Left cardiac atrium (tissue), 4 donors: ENCODE measurements at regions not wholly inside any gene's neighbourhood (a gene's known extent, or its start where the extent isn't known, plus 50 kb on each side); places are given as distances from the start of the nearest gene placed in this dataset.
A peak's percentile ranks its signal among the peaks of the same experiment; 100 is the strongest.
"Not testable (repeated sequence)": the region's sequence is repeated elsewhere in the genome, so short reads cannot be mapped to it uniquely, and the experiment has no call there.

Experiments used
- ATAC-seq, 2 donors: fragments of 200-7000 bp; cut with Tn5 transposase; one replicate each; pipeline ENCODE4 v1.9.1; 2020; ENCODE audit warnings: mild to moderate bottlenecking in 2 of 2, moderate library complexity in 2 of 2
- DNase-seq: peaks from one replicate; pipeline ENCODE4 v3.0.0-alpha.2; 2020
- intact Hi-C, 2 donors: fragments of 100-400 bp; cut with DNase I; formaldehyde crosslinking; loops; one replicate each; pipeline versions ENCODE4 v1.14.1 to v1.15.1; 2022 to 2023
- donor health status: DM: no; HTN: yes; CAD: no.
- donor health status: DM: no; HTN: yes; CAD: no; lungs with severe emphysema.
- donor health status: DM: yes; HTN: yes; CAD: no.
- donor health status: Dilated cardiomyopathy.

DNA sequence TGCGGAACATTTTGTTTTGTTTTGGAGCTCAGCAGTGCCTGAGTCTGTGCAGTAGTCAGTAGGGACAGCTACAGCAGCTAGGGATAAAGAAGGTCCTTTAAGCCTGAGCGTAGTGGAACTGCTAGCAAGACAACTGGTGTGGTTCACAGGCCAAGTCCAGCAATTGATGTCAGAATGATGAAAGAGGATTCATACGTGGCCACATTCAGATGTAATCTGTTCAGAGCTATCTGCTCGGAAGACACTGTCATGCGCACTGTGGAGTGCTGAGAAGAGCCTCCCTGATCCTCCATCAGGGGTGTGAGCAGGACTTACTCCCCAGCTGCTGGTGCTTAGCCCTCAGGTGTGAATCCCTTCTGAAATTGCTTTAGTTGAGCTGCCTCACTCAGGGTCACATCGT, 79.6 kb upstream of the ANKRD1 start:
- intact Hi-C loops: loop anchor here in 1 of 2 donors (10.0 kb wide), 1 partner anchor 254 kb away; no protein-coding TSS in a partner anchor
- ATAC-seq (peak in 1 of 2 donors; percentile 19), DNase-seq (no peak)

DNA sequence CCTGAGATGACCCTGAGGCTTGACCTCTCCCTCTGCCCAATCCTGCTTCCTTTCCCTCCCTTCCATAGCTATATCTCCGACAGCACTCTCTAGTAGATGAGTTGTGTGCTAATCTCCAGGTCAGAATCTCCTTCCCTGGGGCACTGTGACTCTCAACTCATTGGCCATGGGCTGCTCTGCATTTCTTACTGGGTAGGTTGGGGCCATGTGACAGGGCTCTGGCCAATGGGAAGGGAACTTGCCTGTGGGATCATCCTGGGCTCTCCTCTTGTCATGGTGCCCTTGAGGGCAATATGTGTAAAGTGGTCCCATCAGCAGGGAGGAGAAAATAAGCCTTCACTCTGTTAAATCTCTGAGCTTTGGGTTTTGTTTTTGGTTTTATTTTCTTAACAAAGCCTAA, 80.1 kb upstream of the ANKRD1 start:
- intact Hi-C loops: loop anchor here in 1 of 2 donors (10.0 kb wide), 1 partner anchor 254 kb away; no protein-coding TSS in a partner anchor
- DNase-seq: no peak
- ATAC-seq: peak in 1 of 2 donors; percentile 32

GRCh38 chr10:91002656-91003055, 81.8 kb upstream of the ANKRD1 start:
- DNase-seq: no peak
- intact Hi-C loops: loop anchor here in 1 of 2 donors (10.0 kb wide), 1 partner anchor 252 kb away; no protein-coding TSS in a partner anchor
- no peak for ATAC-seq

- not testable (repeated sequence) for ATAC-seq, DNase-seq
- intact Hi-C loops: loop anchor here in 1 of 2 donors (10.0 kb wide), 1 partner anchor 251 kb away; no protein-coding TSS in a partner anchor
Measured at GRCh38 chr10:91003379-91003778, 82.5 kb upstream of the ANKRD1 start.

- intact Hi-C loops: loop anchor here in 1 of 2 donors (10.0 kb wide), 1 partner anchor 250 kb away; no protein-coding TSS in a partner anchor
- ATAC-seq, DNase-seq: not testable (repeated sequence)
Measured at GRCh38 chr10:91005276-91005675, 84.4 kb upstream of the ANKRD1 start.

- DNase-seq: peak; percentile 44
- ATAC-seq: peak; percentile 75 to 80
- intact Hi-C loops: loop anchor here (2.0 to 10.0 kb wide), 2 partner anchors 245 to 249 kb away; no protein-coding TSS in a partner anchor
Measured at GRCh38 chr10:91006001-91006751, 85.3 kb upstream of the ANKRD1 start.

DNA sequence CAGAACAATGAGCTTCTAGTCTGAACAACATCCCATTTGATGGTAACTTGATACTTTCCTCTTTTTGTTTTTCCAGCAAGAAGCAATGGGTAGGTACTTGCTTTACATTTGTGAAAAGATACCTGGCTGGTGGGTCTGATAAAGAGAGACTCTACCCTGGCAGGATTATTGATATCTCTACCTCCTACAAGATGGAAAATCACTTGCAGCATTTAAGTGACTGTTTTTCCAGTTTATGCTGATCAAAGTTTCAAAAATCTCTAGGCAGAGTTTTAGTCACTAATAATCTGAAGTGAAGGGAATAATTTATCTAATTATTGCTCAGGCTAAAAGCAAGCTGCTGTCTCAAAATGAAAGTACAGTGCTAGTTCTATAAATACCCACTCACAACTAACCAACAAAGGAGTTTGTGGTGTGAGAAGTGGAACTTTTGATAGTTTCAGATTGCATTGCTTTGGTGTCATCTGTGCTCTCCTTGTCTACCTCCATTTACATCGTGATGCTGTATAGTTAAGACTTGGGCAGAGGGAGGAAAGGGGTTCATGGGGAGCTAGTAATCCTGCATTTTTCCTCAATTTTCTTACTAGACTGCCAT, 86.0 kb upstream of the ANKRD1 start:
- ATAC-seq (no peak), DNase-seq (no peak)
- intact Hi-C loops: loop anchor here (2.0 to 10.0 kb wide), 2 partner anchors 244 to 248 kb away; no protein-coding TSS in a partner anchor

GRCh38 chr10:91007655-91008054, 86.8 kb upstream of the ANKRD1 start:
- DNase-seq (no peak), ATAC-seq (no peak)
- intact Hi-C loops: loop anchor here (2.0 to 10.0 kb wide), 2 partner anchors 243 to 247 kb away; no protein-coding TSS in a partner anchor

DNA sequence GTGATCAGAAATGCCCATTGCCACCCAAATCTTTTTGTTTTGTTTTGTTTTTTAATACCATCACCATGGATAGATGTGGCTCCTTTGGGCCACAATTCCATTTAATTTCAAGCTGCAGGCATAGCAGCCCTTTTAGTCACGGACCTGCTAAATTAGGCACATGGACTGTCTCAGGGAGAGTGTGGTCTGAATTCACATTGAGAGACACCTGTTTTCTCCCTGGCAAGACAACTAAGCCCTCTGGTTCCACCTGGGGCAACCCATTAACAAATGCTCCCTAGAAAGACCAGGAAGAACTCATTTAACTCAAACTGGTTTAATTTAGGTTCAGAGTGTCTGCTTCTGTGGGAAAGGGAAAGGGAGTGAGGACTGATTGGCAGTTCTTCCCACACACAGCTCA, 88.2 kb upstream of the ANKRD1 start:
- DNase-seq: no peak
- no peak for ATAC-seq
- intact Hi-C loops: loop anchor here in 1 of 2 donors (10.0 kb wide), 1 partner anchor 246 kb away; no protein-coding TSS in a partner anchor

DNA sequence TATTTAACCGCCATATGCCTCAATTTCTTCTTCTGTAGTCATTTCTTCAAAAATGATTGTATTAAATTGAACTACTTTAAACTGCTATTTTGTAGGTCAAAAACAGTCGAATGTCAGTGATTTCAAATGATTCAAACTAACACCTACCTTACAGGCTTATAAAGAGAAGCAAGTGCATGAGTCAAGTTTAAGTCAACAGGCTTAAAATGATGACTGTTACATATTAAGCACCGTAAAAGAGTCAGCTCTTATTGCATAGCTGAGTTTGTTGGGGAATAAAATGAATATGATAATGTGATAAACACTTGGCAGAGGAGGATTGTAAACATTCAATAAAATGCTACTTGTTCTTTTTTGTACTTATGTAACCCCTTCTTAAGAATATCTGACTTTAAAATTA, 90.1 kb upstream of the ANKRD1 start:
- ATAC-seq (no peak), DNase-seq (no peak)
- intact Hi-C loops: no loop called here

DNA sequence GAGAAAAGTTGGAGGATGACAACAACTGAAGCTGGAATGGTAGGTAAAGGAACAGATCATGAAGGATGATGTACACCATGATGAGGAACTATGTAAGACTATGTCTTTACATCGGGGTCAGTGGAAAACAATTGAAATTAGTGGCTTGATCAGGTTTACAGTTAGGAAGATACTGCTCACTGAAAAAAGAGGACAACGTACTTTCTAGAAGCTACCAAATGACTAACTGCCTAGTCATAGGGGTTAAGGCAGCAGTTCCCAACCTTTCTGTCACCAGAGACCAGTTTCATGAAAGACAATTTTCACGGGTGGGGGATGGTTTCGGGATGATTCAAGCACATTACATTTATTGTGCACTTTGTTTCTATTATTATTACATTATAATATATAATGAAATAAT, 91.6 kb upstream of the ANKRD1 start:
- DNase-seq: no peak
- no peak for ATAC-seq
- intact Hi-C loops: no loop called here

- no peak for DNase-seq
- intact Hi-C loops: no loop called here
- ATAC-seq: no peak
Measured at GRCh38 chr10:91013985-91014384, 93.1 kb upstream of the ANKRD1 start.

GRCh38 chr10:91017198-91017597, 96.3 kb upstream of the ANKRD1 start:
- intact Hi-C loops: no loop called here
- DNase-seq (no peak), ATAC-seq (no peak)

- DNase-seq (no peak), ATAC-seq (no peak)
- intact Hi-C loops: no loop called here
Measured at GRCh38 chr10:91021901-91022300, 101.0 kb upstream of the ANKRD1 start.

DNA sequence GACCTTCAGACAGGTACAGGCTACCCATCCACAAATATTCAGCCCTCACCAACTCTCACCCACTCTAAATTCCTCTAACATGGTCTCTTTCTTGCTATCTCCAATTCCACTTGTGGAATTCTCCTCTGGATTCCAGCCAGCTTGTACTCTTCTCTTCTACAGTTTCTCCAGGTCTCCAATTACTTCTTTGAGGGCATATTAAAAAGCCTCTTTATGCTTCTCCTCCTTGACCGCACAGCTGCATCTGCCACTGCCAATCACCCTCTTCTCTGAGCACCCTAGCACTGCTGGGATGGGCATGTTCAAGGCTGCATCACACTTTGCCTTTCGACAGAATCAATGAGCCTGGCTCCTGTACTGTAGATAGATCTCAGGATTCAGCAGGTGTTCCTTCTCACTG, 101.5 kb upstream of the ANKRD1 start:
- intact Hi-C loops: no loop called here
- ATAC-seq (peak in 1 of 2 donors; percentile 15), DNase-seq (no peak)

GRCh38 chr10:91022924-91023699, 102.2 kb upstream of the ANKRD1 start:
- ATAC-seq: peak; percentile 76 to 83
- intact Hi-C loops: no loop called here
- DNase-seq: no peak

DNA sequence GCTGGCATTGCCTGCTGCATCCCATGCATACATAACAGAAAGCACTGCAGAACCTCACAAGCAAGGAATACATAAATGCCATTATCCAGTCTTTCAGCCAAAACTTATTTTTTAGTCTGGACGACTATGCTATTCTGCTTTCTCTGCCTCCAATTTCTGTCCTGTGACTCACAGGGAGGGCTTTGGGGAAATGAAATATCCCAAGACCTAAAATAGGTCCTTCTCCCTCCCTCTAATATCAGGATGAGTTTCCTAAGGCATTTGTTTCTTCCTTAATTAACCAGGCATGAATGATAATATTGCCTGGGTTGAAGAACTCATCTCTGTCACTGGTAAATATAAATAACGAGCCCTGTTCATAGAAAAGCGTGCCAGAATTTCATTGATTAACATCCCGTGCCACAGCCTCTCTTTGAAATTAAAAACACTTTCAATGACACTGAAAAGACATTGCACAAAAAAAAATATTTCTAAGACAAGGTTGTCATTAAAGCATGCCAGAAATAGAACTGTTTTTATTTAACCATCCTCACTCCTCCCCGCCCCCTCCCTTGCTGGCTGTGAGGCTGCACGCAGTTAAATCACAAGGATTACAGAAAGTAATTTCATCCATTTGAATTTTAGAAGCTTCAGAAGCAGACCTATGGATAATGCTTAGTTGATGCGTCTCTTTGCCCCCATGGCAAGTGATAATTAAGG, 103.0 kb upstream of the ANKRD1 start:
- peak; percentile 60 to 79 for ATAC-seq
- no peak for DNase-seq
- intact Hi-C loops: no loop called here

- ATAC-seq (no peak), DNase-seq (no peak)
- intact Hi-C loops: no loop called here
Measured at GRCh38 chr10:91024541-91024940, 103.7 kb upstream of the ANKRD1 start.
